ENCODE measurements at regions not wholly inside any gene's neighbourhood (a gene's known extent, or its start where the extent isn't known, plus 50 kb on each side); places are given as distances from the start of the nearest gene placed in this dataset.
"Not testable (repeated sequence)": the region's sequence is repeated elsewhere in the genome, so short reads cannot be mapped to it uniquely, and the experiment has no call there.

GRCh38 chr20:26214991-26215390 lies 518.3 kb upstream of the ZNF337 start:
- no peak for DNase-seq

- DNase-seq = no peak
Measured at GRCh38 chr20:26209171-26209941, 512.7 kb upstream of the ZNF337 start.

GRCh38 chr20:26208296-26209091 lies 511.8 kb upstream of the ZNF337 start:
- DNase-seq = no peak

GRCh38 chr20:26207967-26208295 lies 511.3 kb upstream of the ZNF337 start:
- not testable (repeated sequence) for DNase-seq

- DNase-seq = no peak
Measured at GRCh38 chr20:26207237-26207966, 510.7 kb upstream of the ZNF337 start.

GRCh38 chr20:26205350-26205749 lies 508.7 kb upstream of the ZNF337 start:
- no peak for DNase-seq

GRCh38 chr20:26201026-26201425 lies 504.4 kb upstream of the ZNF337 start:
- not testable (repeated sequence) for DNase-seq

- DNase-seq = not testable (repeated sequence)
Measured at GRCh38 chr20:26187329-26187728, 490.7 kb upstream of the ZNF337 start.

GRCh38 chr20:26183720-26184119 lies 487.1 kb upstream of the ZNF337 start:
- not testable (repeated sequence) for DNase-seq

- not testable (repeated sequence) for DNase-seq
Measured at GRCh38 chr20:26181364-26181763, 484.7 kb upstream of the ZNF337 start.

GRCh38 chr20:26171875-26172274 lies 475.2 kb upstream of the ZNF337 start:
- DNase-seq = not testable (repeated sequence)

- no peak for DNase-seq
Measured at GRCh38 chr20:26169506-26169905, 472.9 kb upstream of the ZNF337 start.

GRCh38 chr20:26167499-26167898 lies 470.8 kb upstream of the ZNF337 start:
- DNase-seq = no peak

GRCh38 chr20:26163890-26164289 lies 467.2 kb upstream of the ZNF337 start:
- DNase-seq = no peak

- not testable (repeated sequence) for DNase-seq
Measured at GRCh38 chr20:26163151-26163550, 466.5 kb upstream of the ZNF337 start.

GRCh38 chr20:26161741-26162140 lies 465.1 kb upstream of the ZNF337 start:
- DNase-seq = not testable (repeated sequence)

GRCh38 chr20:26160916-26161315 lies 464.3 kb upstream of the ZNF337 start:
- not testable (repeated sequence) for DNase-seq

GRCh38 chr20:26154224-26154623 lies 457.6 kb upstream of the ZNF337 start:
- DNase-seq = no peak

GRCh38 chr20:26135325-26136110 lies 438.9 kb upstream of the ZNF337 start:
- DNase-seq = peak; percentile 79

GRCh38 chr20:26134606-26135005 lies 438.0 kb upstream of the ZNF337 start:
- DNase-seq = no peak

- DNase-seq = not testable (repeated sequence)
Measured at GRCh38 chr20:26133794-26134193, 437.1 kb upstream of the ZNF337 start.

- not testable (repeated sequence) for DNase-seq
Measured at GRCh38 chr20:26120920-26121319, 424.3 kb upstream of the ZNF337 start.

- DNase-seq = not testable (repeated sequence)
Measured at GRCh38 chr20:26094498-26094897, 397.8 kb upstream of the ZNF337 start.
